HG03095 (cell line): ENCODE measurements at regions not wholly inside any gene's neighbourhood (a gene's known extent, or its start where the extent isn't known, plus 50 kb on each side); places are given as distances from the start of the nearest gene placed in this dataset.
"Not testable (repeated sequence)": the region's sequence is repeated elsewhere in the genome, so short reads cannot be mapped to it uniquely, and the experiment has no call there.

Experiments
- ATAC-seq: cut with Tn5 transposase; IDR thresholded peaks from one replicate; pipeline ENCODE4 v1.9.1; 2021; ENCODE audit warnings: moderate library complexity; ENCODE audit not compliant: unreplicated experiment

- no peak for ATAC-seq
Measured at GRCh38 chr1:38203441-38203840, 156.8 kb upstream of the POU3F1 start.

- ATAC-seq, result no peak
Measured at GRCh38 chr1:38201431-38201830, 154.8 kb upstream of the POU3F1 start.

GRCh38 chr1:38198621-38199020, 152.0 kb upstream of the POU3F1 start:
- ATAC-seq, result no peak

- ATAC-seq, result no peak
Measured at GRCh38 chr1:38198099-38198498, 151.5 kb upstream of the POU3F1 start.

- ATAC-seq, result no peak
Measured at GRCh38 chr1:38197312-38198061, 150.9 kb upstream of the POU3F1 start.

DNA sequence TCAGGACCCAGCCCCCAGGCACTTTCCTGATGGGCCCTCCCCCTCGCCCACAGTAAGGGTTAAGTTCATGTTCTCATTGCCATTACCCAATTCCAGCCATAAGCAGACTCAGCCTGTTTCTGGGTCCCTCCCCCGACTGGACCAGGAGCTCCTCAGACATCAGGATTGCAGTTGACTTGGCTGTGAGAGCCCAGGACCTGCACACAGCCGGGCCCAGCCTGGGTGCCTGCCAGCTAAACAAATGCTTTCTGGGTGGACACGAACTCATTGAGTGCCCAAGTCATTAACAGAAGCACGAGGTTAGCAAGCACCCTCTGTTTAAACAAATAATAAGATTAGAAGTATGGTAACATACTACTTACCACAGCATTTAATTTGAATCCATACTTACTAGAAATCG, 147.9 kb upstream of the POU3F1 start:
- ATAC-seq, result no peak

DNA sequence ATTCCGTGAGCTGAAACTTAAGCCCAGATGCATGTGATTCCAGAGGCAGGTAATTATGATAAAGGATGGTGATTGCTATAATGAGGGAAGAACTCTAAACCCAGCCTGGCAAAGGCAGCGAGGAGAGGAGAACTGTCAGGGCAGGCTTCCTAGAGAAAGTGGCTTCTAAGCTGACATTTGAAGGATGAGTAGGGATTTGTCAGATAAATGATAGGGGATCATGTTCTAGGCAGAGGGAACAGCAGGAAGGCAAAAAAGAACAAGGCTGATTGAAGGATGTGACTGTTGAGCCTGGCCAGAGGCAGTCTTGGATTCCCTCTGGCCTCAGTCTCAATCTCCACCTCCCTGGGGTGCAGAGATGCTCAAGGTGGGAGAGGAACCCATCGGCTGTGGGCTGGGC, 146.4 kb upstream of the POU3F1 start:
- no peak for ATAC-seq

GRCh38 chr1:38191461-38191860, 144.9 kb upstream of the POU3F1 start:
- ATAC-seq, result no peak

- ATAC-seq, result no peak
Measured at GRCh38 chr1:38190983-38191382, 144.4 kb upstream of the POU3F1 start.

DNA sequence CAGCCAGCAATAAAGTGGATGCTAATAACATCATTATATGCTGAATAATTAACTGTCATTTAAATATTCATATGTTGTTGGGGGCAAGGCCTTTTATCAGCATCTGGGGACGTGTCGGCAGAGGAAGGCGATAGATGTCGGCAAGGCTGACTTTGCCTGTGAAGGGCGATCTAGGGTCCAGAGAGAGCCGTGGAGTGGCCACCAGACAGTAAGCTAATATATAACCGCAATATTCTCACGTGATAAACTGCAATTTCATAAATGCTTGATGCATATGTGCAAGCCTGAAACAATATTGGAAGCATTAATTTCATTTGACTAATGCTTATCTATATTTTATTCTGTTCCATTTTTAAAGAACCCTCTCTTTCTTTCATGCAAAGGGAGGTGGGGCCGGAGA, 141.0 kb upstream of the POU3F1 start:
- no peak for ATAC-seq

DNA sequence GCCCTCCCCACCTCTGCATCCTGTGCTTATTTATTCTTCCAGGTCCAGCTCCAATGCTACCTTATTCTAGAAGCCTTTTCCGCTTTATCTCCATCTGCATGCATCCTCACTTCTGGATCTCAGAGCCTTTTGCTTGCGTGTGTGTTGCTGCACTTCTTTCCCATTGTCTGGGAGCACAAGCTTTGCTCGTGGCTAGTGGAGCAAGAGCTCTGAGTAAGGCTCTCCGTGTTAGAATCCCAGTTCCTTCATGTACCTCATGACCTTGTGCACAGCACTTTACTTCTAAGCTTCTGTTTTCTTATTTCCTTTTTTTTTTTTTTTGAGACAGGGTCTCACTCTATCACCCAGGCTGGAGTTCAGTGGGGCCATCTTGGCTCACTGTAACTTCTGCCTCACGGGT, 140.0 kb upstream of the POU3F1 start:
- ATAC-seq, result no peak

GRCh38 chr1:38185913-38186312, 139.3 kb upstream of the POU3F1 start:
- ATAC-seq, result no peak

DNA sequence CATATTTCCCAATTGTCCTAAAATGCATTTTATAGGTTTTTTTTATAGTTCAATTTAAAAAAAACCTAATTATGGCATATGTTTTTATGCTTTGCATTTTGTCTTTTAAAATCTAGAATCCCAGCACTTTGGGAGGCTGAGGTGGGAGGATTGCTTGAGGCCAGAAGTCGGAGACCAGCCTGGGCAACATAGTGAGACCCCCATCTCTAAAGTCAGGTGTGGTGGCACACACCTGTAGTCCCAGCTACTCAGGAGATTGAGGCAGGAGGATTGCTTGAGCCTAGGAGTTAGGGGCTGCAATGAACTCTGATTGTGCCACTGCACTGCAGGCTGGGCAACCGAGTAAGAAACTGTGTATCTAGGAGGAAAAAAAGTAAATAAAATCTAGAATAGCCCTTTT, 137.2 kb upstream of the POU3F1 start:
- no peak for ATAC-seq

DNA sequence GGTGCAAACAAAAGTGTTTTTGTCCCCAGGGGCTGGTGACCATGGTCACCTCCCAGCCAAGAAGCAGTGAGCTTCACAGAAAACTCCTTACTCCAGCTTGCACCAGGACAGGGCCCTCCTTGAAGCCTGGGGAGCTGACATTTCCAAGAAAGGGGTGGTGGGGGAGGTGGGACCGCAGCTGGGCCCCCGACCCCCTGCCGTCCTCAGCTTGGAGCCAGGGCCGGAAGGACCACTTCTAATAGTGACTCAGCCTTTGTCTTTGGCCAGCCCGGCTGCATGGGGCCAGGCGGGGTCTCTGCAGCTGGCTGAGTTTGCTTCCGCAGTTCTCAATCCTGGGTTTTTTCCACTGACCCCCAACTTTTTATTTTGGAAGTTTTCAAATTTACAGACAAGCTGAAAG, 136.5 kb upstream of the POU3F1 start:
- no peak for ATAC-seq

GRCh38 chr1:38180388-38180787, 133.8 kb upstream of the POU3F1 start:
- ATAC-seq, result not testable (repeated sequence)

GRCh38 chr1:38179483-38179882, 132.9 kb upstream of the POU3F1 start:
- ATAC-seq, result no peak

- ATAC-seq, result no peak
Measured at GRCh38 chr1:38178216-38178615, 131.6 kb upstream of the POU3F1 start.

- ATAC-seq, result no peak
Measured at GRCh38 chr1:38175121-38175520, 128.5 kb upstream of the POU3F1 start.

GRCh38 chr1:38173848-38174247, 127.3 kb upstream of the POU3F1 start:
- no peak for ATAC-seq

DNA sequence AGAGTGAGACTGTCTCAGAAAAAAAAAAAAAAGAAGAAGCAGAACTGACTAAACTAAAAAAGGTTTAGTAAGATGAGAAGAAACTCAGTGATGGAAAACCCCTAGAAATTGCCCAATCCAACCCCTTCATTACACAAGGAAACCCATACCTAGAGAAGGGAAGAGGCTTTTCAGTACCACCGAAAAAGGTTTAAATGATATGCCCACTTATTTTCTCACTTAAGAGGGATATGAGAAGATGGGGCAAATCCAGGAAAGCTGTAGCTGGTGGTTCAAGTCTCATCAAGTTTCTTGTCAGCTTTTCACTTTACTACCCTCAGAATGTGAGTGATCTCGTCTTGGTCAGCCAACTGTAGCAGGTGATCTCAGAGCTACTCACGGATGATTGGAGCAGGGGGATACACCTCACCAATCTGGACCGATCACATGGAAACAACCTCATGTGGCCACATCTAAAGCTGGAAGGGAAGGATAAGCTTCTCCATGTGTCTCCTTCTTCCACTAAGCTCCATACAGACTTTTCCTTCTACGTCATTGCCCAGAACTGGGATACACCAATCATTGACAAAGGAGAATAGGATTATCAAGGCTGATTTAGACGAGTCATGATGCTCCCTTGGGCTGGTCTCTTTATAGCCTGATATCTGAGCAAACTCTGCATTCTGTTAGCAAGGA, 126.7 kb upstream of the POU3F1 start:
- ATAC-seq, result peak; percentile 61

GRCh38 chr1:38169121-38169520, 122.5 kb upstream of the POU3F1 start:
- ATAC-seq, result no peak

GRCh38 chr1:38168365-38168764, 121.8 kb upstream of the POU3F1 start:
- no peak for ATAC-seq

DNA sequence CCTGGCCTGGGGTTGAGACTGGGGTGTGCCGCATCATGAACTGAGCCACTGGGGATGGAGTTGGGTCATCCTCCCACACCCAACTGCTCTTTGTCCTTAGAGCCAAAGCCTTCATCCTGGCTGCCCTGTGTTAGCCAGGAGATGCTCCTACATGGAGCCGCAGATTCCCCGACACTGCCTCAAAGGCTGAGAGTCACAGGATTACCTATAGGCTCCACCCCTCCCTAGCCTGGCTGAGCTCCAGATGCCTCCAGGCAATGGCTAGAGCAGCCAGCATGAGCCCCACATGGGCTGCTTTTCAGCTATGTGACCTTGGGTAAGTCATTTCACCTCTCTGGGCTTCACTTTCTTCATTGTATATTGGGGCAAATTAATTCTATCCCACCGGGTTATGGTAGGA, 119.9 kb upstream of the POU3F1 start:
- no peak for ATAC-seq
